Keratinocyte (primary cell): ENCODE measurements at regions not wholly inside any gene's neighbourhood (a gene's known extent, or its start where the extent isn't known, plus 50 kb on each side); places are given as distances from the start of the nearest gene placed in this dataset.

Source experiments
- DNase-seq: peaks from one replicate; pipeline ENCODE4 v3.0.0-alpha.2; 2011; ENCODE audit warnings: low read depth, missing footprints, low spot score
- FAIRE-seq: peaks from 2 replicates; lab custom pipeline; 2011; peaks lifted over from hg19 to GRCh38; lab: Jason Lieb, UNC
- H2AFZ ChIP-seq: 2 replicates; pipeline ENCODE4 v1.6.0; 2012; ENCODE audit warnings: low read length, control low read depth, inconsistent platforms; ENCODE audit not compliant: control insufficient read depth
- H3K27ac ChIP-seq: 2 replicates; pipeline ENCODE4 v1.5.1; 2011; ENCODE audit warnings: low read length; ENCODE audit not compliant: control insufficient read depth, insufficient read depth
- H3K27me3 ChIP-seq: 3 replicates; pipeline ENCODE4 v1.6.0; 2011; ENCODE audit warnings: low read length; ENCODE audit not compliant: control insufficient read depth, insufficient read depth; ENCODE audit errors: extremely low read depth
- H3K36me3 ChIP-seq, 2 experiments: 2 replicates in 1 of 2; 3 replicates in 1 of 2; pipeline ENCODE4 v1.5.1; 2011; ENCODE audit warnings: low read length in 2 of 2, mild to moderate bottlenecking in 1 of 2; ENCODE audit not compliant: control insufficient read depth in 2 of 2, insufficient read depth in 2 of 2; ENCODE audit errors: extremely low read depth in 1 of 2
- H3K4me1 ChIP-seq: 3 replicates; pipeline ENCODE4 v1.5.1; 2011; ENCODE audit warnings: low read length; ENCODE audit not compliant: control insufficient read depth, insufficient read depth; ENCODE audit errors: extremely low read depth
- H3K4me2 ChIP-seq: 3 replicates; pipeline ENCODE4 v1.6.0; 2011; ENCODE audit warnings: low read depth, low read length; ENCODE audit not compliant: control insufficient read depth, insufficient read depth; ENCODE audit errors: extremely low read depth
- H3K4me3 ChIP-seq, 3 experiments: fragments of 200-600 bp in 1 of 3; sonication (generic) in 1 of 3; 2 replicates in 2 of 3; 3 replicates in 1 of 3; pipeline ENCODE4 v1.5.1; 2011 to 2016; ENCODE audit warnings: low read length in 3 of 3, mild to moderate bottlenecking in 3 of 3, control low read depth in 2 of 3, inconsistent platforms in 1 of 3, low read depth in 1 of 3, mixed read lengths in 1 of 3, mixed run types in 1 of 3, moderate library complexity in 1 of 3; ENCODE audit not compliant: control insufficient read depth in 2 of 3, insufficient read depth in 2 of 3; ENCODE audit errors: extremely low read depth in 1 of 3
- H3K79me2 ChIP-seq: 2 replicates; pipeline ENCODE4 v1.6.0; 2012; ENCODE audit warnings: low read length; ENCODE audit not compliant: control insufficient read depth, insufficient read depth
- H3K9ac ChIP-seq: 3 replicates; pipeline ENCODE4 v1.6.0; 2011; ENCODE audit warnings: low read length; ENCODE audit not compliant: control insufficient read depth, insufficient read depth; ENCODE audit errors: extremely low read depth
- H3K9me1 ChIP-seq: 3 replicates; pipeline ENCODE4 v1.6.0; 2011; ENCODE audit warnings: low read length; ENCODE audit not compliant: control insufficient read depth, insufficient read depth; ENCODE audit errors: extremely low read depth
- H3K9me3 ChIP-seq: 2 replicates; pipeline ENCODE4 v1.5.1; 2012; ENCODE audit warnings: low read depth, low read length; ENCODE audit not compliant: control insufficient read depth
- H4K20me1 ChIP-seq: 3 replicates; pipeline ENCODE4 v1.6.0; 2011; ENCODE audit warnings: low read length; ENCODE audit not compliant: control insufficient read depth, insufficient read depth; ENCODE audit errors: extremely low read depth
- CTCF ChIP-seq, 3 experiments: IDR thresholded peaks in 1 of 3; conservative IDR thresholded peaks in 1 of 3; optimal IDR thresholded peaks in 1 of 3; 2 replicates in 2 of 3; 3 replicates in 1 of 3; pipeline versions ENCODE3 to v1.5.1; 2011; ENCODE audit warnings: low read length in 3 of 3, mild to moderate bottlenecking in 3 of 3, moderate library complexity in 2 of 3, control low read depth in 1 of 3, inconsistent platforms in 1 of 3; ENCODE audit not compliant: insufficient read depth in 2 of 3; ENCODE audit errors: extremely low read depth in 1 of 3
- EZH2 ChIP-seq: IDR thresholded peaks from one replicate; pipeline ENCODE4 v1.6.1; 2012; ENCODE audit warnings: inconsistent platforms, mild to moderate bottlenecking, low read length, moderate library complexity
- dilution Hi-C: fragments of 300-500 bp; cut with MboI; formaldehyde crosslinking; loops from one replicate; pipeline ENCODE4 v1.7.0; 2020; ENCODE audit warnings: low sequenced_read_pairs; ENCODE audit not compliant: extremely low pct_ligation_motif_present

GRCh38 chr3:152209060-152209459, 59.7 kb upstream of the MBNL1 start:
- no peak for FAIRE-seq

DNA sequence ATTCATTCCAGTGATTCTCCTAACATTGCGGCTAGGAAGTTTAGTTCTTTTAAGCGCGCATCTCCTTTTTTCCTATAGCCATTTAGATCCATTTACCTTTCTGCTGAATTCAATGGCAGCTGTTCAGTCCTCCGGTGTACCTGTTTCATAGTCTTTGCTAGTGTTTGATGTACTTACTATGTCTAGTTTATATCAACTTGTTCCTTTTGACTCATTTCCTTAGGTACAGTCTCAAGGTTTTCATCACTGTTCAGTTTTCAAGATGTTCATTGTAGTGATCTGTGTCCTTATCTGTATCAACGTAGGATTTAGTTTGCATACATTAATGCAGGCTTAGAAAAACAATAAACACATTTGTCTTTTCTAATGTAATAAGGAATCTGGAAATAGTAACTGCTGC, 59.0 kb upstream of the MBNL1 start:
- Histone ChIP-seq H2AFZ (no peak overlapping the region), H3K9me3 (no peaks in the 10 kb centered on the region), H3K27ac (no peak overlapping the region), H4K20me1 (no peaks in the 10 kb centered on the region), H3K9me1 (no peaks in the 10 kb centered on the region), H3K27me3 (no peaks in the 10 kb centered on the region), H3K4me3 (no peak overlapping the region), H3K4me1 (no peaks in the 10 kb centered on the region), H3K79me2 (no peaks in the 10 kb centered on the region), H3K9ac (no peak overlapping the region), H3K36me3 (no peaks in the 10 kb centered on the region), H3K4me2 (no peak overlapping the region)
- TF ChIP-seq EZH2 (no peak), CTCF (optimal IDR thresholded peaks at IDR 0.05 in 1 of 3, IDR thresholded peaks at IDR 0.05 in 1 of 3, conservative IDR thresholded peaks at IDR 0.05 in 1 of 3; ENCODE audit: extremely low read depth in 1 of 3, insufficient read depth in 2 of 3, low read length in 3 of 3) (no peak)
- FAIRE-seq (no peak), DNase-seq (no peak)
- dilution Hi-C loops, result no loop called here

More at GRCh38 chr3:152209060-152209459, 59.7 kb upstream of the MBNL1 start:
- TF ChIP-seq EZH2 (no peak), CTCF (optimal IDR thresholded peaks at IDR 0.05 in 1 of 3, IDR thresholded peaks at IDR 0.05 in 1 of 3, conservative IDR thresholded peaks at IDR 0.05 in 1 of 3; ENCODE audit: extremely low read depth in 1 of 3, insufficient read depth in 2 of 3, low read length in 3 of 3) (no peak)
- H3K4me1 ChIP-seq, result no peaks in the 10 kb centered on the region
- H3K79me2 ChIP-seq, result no peaks in the 10 kb centered on the region
- no peaks in the 10 kb centered on the region for H3K27me3 ChIP-seq
- no peak overlapping the region for H3K27ac ChIP-seq
- no peaks in the 10 kb centered on the region for H3K36me3 ChIP-seq
- no peak for DNase-seq
- H3K4me2 ChIP-seq, result no peak overlapping the region
- no peak overlapping the region for H3K4me3 ChIP-seq
- H3K9ac ChIP-seq, result no peak overlapping the region
- H4K20me1 ChIP-seq, result no peaks in the 10 kb centered on the region
- dilution Hi-C loops, result no loop called here
- H2AFZ ChIP-seq, result no peak overlapping the region
- H3K9me3 ChIP-seq, result no peaks in the 10 kb centered on the region
- H3K9me1 ChIP-seq, result no peaks in the 10 kb centered on the region
